ENCODE measurements at regions not wholly inside any gene's neighbourhood (a gene's known extent, or its start where the extent isn't known, plus 50 kb on each side); places are given as distances from the start of the nearest gene placed in this dataset.

- no peak for TF ChIP-seq CTCF (IDR thresholded peaks at IDR 0.05)
- no peak for TF ChIP-seq POLR2A (IDR thresholded peaks at IDR 0.05)
These were observed 160.9 kb upstream of the SLC13A1 start for GRCh38 chr7:123360631-123361030.
